A673 (cell line): ENCODE measurements at regions not wholly inside any gene's neighbourhood (a gene's known extent, or its start where the extent isn't known, plus 50 kb on each side); places are given as distances from the start of the nearest gene placed in this dataset.

ENCODE experiments used
- EZH2 ChIP-seq: fragments of 200-600 bp; sonication (generic); IDR thresholded peaks from 2 replicates; pipeline ENCODE4 v1.6.1; 2017; ENCODE audit warnings: borderline replicate concordance, low read depth, mild to moderate bottlenecking, mixed read lengths, antibody characterized with exemption, low read length; ENCODE audit not compliant: poor library complexity, severe bottlenecking
- TF ChIP-seq, protein P1 (sequence below): fragments of 300-800, 200-600 bp; sonication (generic); conservative IDR thresholded peaks from 2 replicates; pipeline ENCODE4 v1.5.1; 2017; ENCODE audit warnings: low read depth, mild to moderate bottlenecking, antibody characterized with exemption, low read length, moderate library complexity, mixed read lengths

DNA sequence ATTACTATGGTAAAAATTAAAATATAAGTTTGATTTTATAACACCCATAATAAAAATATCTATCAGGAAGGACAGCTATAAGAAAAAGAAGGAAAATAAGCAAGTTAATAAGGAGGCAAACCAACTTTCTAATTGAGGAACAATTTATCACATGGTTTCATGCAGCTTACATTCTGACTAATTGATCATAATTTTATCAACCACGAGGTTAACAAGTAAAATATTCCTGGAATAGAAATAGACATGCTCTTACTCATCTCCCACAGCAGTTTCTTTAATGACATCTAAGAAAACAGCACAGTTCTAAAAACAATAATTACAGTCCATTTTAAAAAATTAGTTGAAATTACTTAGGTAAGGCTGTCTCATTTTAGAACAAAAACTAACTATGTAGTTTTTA, 130.8 kb upstream of the KRR1 start:
- TF ChIP-seq, protein P1, sequence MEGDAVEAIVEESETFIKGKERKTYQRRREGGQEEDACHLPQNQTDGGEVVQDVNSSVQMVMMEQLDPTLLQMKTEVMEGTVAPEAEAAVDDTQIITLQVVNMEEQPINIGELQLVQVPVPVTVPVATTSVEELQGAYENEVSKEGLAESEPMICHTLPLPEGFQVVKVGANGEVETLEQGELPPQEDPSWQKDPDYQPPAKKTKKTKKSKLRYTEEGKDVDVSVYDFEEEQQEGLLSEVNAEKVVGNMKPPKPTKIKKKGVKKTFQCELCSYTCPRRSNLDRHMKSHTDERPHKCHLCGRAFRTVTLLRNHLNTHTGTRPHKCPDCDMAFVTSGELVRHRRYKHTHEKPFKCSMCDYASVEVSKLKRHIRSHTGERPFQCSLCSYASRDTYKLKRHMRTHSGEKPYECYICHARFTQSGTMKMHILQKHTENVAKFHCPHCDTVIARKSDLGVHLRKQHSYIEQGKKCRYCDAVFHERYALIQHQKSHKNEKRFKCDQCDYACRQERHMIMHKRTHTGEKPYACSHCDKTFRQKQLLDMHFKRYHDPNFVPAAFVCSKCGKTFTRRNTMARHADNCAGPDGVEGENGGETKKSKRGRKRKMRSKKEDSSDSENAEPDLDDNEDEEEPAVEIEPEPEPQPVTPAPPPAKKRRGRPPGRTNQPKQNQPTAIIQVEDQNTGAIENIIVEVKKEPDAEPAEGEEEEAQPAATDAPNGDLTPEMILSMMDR, result no peak
- no peak for TF ChIP-seq EZH2
